HUES64 (cell line): ENCODE measurements at regions not wholly inside any gene's neighbourhood (a gene's known extent, or its start where the extent isn't known, plus 50 kb on each side); places are given as distances from the start of the nearest gene placed in this dataset.

Experiments used
- H3K27ac ChIP-seq: 2 replicates; pipeline ENCODE4 v1.7.0; 2013; ENCODE audit warnings: low read depth, low read length, inconsistent platforms
- H3K27me3 ChIP-seq: 2 replicates; pipeline ENCODE4 v1.6.1; 2013; ENCODE audit warnings: mild to moderate bottlenecking, low read length; ENCODE audit not compliant: insufficient read depth
- H3K36me3 ChIP-seq: 2 replicates; pipeline ENCODE4 v1.6.1; 2013; ENCODE audit warnings: mild to moderate bottlenecking, low read length; ENCODE audit not compliant: insufficient read depth
- H3K4me1 ChIP-seq: 2 replicates; pipeline ENCODE4 v1.6.1; 2013; ENCODE audit warnings: mild to moderate bottlenecking, low read length, moderate library complexity; ENCODE audit not compliant: insufficient read depth
- H3K4me3 ChIP-seq: 2 replicates; pipeline ENCODE4 v1.5.1; 2013; ENCODE audit warnings: mild to moderate bottlenecking, low read length, moderate library complexity
- H3K9ac ChIP-seq: 2 replicates; pipeline ENCODE4 v1.6.1; 2013; ENCODE audit warnings: mild to moderate bottlenecking, low read depth, low read length
- H3K9me3 ChIP-seq: 2 replicates; pipeline ENCODE4 v1.6.1; 2013; ENCODE audit warnings: low read depth, low read length; ENCODE audit not compliant: insufficient read depth
- WGBS: fragments of 150-250, 120-280 bp; methylation state at CpG from one replicate; pipeline ENCODE4 v1.1.7; 2013; ENCODE audit warnings: missing lambda C conversion rate; 5-methylcytosine and 5-hydroxymethylcytosine counted together

DNA sequence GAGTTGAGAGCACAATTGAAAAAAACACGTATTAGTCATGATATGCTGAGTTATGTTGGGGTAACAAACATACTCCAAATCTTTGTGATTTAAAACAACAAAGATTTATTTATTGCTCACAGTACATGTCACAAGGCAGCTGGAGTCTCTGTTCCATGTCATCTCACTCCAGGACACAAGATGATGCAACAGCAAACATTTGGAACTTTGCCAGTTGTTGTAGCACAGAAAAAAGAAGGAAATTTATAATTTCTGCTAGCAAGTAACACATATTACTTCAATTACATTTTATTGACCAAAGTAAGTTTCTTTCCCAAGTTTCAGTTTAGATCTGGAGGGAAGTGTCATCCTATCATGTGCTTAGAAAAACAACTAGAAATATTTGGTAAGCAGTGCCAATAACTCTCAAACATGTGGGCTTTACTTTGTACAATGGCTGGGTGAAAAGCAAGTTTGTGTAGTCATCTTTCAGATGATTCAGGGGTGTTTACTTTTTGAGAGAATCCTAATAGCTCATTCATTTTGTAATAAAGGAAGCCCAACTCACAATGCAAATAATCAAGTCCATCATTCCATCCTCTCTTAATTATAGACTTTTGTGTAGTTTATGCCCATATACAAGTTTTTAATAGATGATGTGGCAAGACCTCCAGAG, 452.3 kb downstream of the ZIC3 start:
- Histone ChIP-seq H3K4me3 (no peak overlapping the region), H3K9ac (no peak overlapping the region), H3K9me3 (no peaks in the 10 kb centered on the region), H3K36me3 (no peaks in the 10 kb centered on the region), H3K4me1 (0 out of 2 replicates have a peak, but pooled peaks cover 9% of the 10 kb centered on the region), H3K27me3 (no peaks in the 10 kb centered on the region), H3K27ac (no peak overlapping the region)
- WGBS = no CpG with 5 or more reads among the region's 1 CpG

DNA sequence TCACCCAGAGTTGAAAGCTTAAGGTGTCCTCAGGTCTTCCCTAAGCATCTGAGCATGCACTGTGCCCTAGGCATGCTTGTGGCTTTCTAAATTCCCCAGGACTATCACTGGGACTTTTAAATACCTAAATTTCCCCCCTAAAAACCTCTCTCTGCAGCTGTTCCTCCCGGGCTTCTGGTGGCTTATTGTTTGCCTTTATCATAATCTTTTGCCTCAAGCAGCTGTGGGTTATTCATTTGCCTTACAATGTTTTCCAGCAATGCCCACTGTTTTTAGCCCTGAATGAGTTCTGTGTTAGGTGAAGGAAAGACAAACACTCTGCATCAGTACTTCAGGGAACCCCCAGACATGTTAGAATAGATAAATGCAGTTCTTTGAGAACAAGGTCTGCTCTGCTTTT, 455.0 kb downstream of the ZIC3 start:
- no peak overlapping the region for H3K27ac ChIP-seq
- no peak overlapping the region for H3K9ac ChIP-seq
- H3K4me3 ChIP-seq = no peak overlapping the region
- 33% methylated on average over 1 of the region's 1 CpG for WGBS
- H3K9me3 ChIP-seq = no peaks in the 10 kb centered on the region
- no peaks in the 10 kb centered on the region for H3K27me3 ChIP-seq
- H3K4me1 ChIP-seq = 0 out of 2 replicates have a peak, but pooled peaks cover 9% of the 10 kb centered on the region
- no peaks in the 10 kb centered on the region for H3K36me3 ChIP-seq

DNA sequence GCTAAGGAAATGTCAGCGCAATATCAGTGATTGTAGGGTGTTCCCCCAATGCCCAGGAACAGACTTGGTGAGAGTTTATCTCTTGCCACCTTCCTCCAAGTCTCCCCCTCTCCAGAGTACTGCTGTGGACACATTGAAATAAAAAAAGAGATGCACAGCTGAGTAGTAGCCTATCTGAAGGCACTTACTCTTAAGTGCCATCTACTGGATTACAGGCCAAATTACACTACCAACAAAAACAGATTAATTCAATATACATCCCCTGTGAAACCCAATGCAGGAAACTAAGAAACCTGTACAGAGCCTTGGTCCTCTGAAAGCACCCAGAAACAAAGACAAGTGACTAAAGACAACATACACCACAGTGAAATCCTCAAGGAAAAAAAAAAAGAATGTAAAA, 460.3 kb downstream of the ZIC3 start:
- Histone ChIP-seq H3K4me3 (no peak overlapping the region), H3K27me3 (no peaks in the 10 kb centered on the region), H3K9me3 (no peaks in the 10 kb centered on the region), H3K36me3 (no peaks in the 10 kb centered on the region), H3K9ac (no peak overlapping the region), H3K4me1 (no peaks in the 10 kb centered on the region), H3K27ac (no peak overlapping the region)
- 88% methylated on average over 1 of the region's 1 CpG for WGBS

DNA sequence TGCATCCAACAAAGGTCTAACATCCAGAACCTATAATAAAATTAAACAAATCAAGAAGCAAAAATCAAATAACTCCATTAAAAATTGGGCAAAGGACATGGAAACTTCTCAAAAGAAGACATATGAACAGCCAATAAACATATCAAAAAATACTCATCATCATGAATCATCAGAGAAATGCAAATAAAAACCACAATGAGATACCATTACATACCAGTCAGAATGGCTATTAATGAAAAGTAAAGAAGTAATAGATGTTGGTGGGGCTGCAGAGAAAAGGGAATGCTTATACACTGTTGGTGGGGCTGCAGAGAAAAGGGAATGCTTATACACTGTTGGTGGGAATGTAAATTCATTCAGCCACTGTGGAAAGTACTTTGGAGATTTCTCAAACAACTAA, 465.8 kb downstream of the ZIC3 start:
- no peaks in the 10 kb centered on the region for H3K27me3 ChIP-seq
- no peak overlapping the region for H3K9ac ChIP-seq
- no peaks in the 10 kb centered on the region for H3K36me3 ChIP-seq
- no peak overlapping the region for H3K27ac ChIP-seq
- H3K9me3 ChIP-seq = no peaks in the 10 kb centered on the region
- H3K4me3 ChIP-seq = no peak overlapping the region
- H3K4me1 ChIP-seq = no peaks in the 10 kb centered on the region

DNA sequence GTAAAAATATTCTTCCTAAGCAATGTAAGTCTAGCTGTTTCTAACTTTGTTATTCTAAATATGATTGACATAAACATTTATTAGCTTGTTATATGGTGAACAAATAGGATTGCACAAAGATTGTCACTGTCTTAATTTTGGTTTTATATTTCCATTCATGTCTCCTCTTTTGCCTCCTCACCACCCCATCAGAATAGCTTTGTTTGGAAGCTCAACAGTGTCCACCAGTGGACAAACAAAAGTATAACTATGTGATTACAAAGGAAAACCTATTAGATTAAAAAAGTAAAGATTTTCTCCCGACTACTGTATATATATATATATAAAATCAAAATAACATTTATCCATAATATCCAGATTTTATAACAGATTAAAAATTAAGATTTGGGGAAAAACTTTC, 468.2 kb downstream of the ZIC3 start:
- WGBS = no CpG with 5 or more reads among the region's 1 CpG
- no peaks in the 10 kb centered on the region for H3K9me3 ChIP-seq
- no peak overlapping the region for H3K9ac ChIP-seq
- no peaks in the 10 kb centered on the region for H3K36me3 ChIP-seq
- H3K4me1 ChIP-seq = no peaks in the 10 kb centered on the region
- no peak overlapping the region for H3K4me3 ChIP-seq
- H3K27ac ChIP-seq = no peak overlapping the region
- H3K27me3 ChIP-seq = no peaks in the 10 kb centered on the region

DNA sequence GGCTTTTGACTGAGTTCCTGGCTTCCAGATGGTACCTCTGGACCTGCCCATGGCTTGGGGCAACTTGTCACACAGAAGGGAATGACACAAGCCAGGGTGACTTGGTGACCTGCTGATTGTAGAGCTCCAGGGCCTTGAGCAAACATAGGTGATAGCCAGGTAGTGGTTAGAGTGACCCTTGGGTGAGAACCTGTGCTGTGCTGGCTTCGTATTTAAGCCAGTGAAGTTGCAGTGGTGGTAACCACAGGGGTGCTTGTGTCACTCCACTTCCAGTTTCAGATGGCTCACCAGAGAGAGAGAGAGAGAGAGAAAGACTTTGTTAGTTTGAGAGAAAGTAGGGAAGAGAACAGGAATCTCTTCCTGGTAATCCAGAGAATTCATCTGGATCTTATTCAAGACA, 471.6 kb downstream of the ZIC3 start:
- H3K36me3 ChIP-seq = no peaks in the 10 kb centered on the region
- 92% methylated on average over 1 of the region's 1 CpG for WGBS
- no peaks in the 10 kb centered on the region for H3K9me3 ChIP-seq
- H3K9ac ChIP-seq = no peak overlapping the region
- H3K4me1 ChIP-seq = no peaks in the 10 kb centered on the region
- H3K27ac ChIP-seq = no peak overlapping the region
- H3K4me3 ChIP-seq = no peak overlapping the region
- no peaks in the 10 kb centered on the region for H3K27me3 ChIP-seq

DNA sequence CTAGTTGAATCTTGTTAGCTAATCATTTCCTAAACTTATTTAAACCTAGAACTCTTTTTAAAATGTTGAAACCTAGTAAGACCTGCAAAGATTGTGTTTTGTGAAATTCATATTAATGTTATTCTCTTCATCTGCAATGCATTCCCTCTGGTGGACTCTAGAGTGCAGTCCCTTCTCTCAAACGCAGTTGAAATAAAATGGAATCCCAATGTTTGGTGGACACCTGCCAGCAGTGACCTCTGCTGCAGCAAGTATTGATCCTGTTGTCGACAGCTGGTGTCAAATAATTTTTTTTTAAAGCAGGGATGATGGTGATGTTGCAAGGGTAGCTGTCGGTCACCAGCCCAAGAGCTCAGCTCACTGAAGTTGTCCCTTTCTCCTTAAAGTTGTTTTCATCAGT, 492.0 kb downstream of the ZIC3 start:
- Histone ChIP-seq H3K27ac (no peak overlapping the region), H3K9ac (no peak overlapping the region), H3K4me3 (no peak overlapping the region), H3K4me1 (no peaks in the 10 kb centered on the region), H3K9me3 (no peaks in the 10 kb centered on the region), H3K27me3 (no peaks in the 10 kb centered on the region), H3K36me3 (no peaks in the 10 kb centered on the region)
- WGBS = 92% methylated on average over 2 of the region's 3 CpGs

DNA sequence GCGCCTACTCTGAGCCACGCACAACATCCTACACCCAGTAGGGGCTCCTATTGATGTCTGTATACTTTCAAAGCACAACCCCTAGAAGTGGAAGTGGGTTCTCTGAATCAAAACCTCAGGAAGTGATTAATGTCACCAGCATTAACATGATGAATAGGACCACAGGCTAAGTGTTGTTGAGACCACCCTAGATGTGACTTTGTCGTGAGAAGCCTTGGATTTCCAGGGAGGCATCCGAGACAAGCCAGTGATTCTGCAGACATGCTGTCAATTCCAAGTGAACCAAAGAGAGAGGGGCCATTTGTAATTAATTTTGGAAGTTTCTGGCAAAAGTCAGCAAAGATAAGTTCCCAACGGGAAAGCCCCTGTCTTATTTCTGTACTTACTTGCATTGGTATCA, 493.0 kb downstream of the ZIC3 start:
- H3K27ac ChIP-seq = no peak overlapping the region
- H3K9me3 ChIP-seq = no peaks in the 10 kb centered on the region
- no peak overlapping the region for H3K4me3 ChIP-seq
- H3K36me3 ChIP-seq = no peaks in the 10 kb centered on the region
- no peaks in the 10 kb centered on the region for H3K4me1 ChIP-seq
- WGBS = 79% methylated on average over 5 of the region's 5 CpGs
- H3K9ac ChIP-seq = no peak overlapping the region
- H3K27me3 ChIP-seq = no peaks in the 10 kb centered on the region

DNA sequence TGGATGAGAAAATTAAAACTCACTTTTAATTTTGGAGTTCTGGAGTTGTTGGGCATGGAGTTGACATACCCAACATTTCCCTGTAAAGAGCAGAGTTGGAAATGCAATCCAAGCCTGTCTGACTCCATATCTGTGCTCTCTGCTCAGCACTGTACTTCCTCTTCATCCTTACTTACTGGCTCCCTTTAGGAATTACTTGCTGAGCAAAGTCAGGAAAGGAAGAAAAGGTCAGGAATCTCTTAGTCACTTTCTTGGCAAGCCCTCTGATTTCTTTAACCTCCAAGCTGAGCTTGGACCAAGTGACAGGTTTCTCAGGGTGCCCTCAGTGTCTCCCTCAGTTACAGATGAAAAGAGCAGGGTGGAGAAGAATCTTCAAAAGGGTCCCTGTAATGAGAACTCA, 501.5 kb downstream of the ZIC3 start:
- Histone ChIP-seq H3K4me3 (no peak overlapping the region), H3K27ac (no peak overlapping the region), H3K9ac (no peak overlapping the region), H3K4me1 (no peaks in the 10 kb centered on the region), H3K27me3 (no peaks in the 10 kb centered on the region), H3K9me3 (no peaks in the 10 kb centered on the region), H3K36me3 (no peaks in the 10 kb centered on the region)

DNA sequence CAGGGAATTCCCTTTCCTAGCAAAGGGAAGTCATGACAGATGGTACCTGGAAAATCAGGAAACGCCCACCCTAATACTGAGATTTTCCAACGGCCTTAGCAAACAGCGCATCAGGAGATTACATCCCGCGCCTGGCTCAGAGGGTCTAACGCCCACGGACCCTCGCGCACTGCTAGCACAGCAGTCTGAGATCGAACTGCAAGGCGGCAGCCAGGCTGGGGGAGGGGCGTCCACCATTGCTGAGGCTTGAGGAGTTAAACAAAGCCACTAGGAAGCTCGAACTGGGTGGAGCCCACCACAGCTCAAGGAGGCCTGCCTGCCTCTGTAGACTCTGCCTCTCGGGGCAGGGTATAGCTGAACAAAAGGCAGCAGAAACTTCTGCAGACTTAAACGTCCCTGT, 507.7 kb downstream of the ZIC3 start:
- Histone ChIP-seq H3K36me3 (no peaks in the 10 kb centered on the region), H3K9ac (no peak overlapping the region), H3K4me3 (no peak overlapping the region), H3K4me1 (no peaks in the 10 kb centered on the region), H3K27me3 (no peaks in the 10 kb centered on the region), H3K27ac (no peak overlapping the region), H3K9me3 (no peaks in the 10 kb centered on the region)
- WGBS = 89% methylated on average over 15 of the region's 15 CpGs

DNA sequence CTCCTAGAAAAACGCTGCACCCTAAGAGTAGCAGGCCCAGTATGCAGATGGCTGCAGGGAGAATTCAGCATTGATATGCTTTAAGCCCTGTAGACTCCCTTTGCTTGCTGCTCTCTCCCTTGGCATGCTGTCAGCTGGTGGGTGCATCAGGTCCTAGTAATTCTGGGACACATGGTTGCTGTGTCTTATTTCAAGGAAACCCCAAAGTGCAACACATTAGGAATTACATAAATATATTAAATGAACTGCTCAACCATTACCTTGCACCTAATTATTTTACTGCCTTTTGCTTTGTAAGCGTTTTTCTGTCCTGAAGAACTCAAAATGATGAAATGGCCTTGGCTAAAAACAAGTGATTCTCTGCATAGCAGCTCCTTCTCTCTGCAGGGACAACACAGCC, 516.3 kb downstream of the ZIC3 start:
- Histone ChIP-seq H3K4me3 (no peak overlapping the region), H3K9ac (no peak overlapping the region), H3K27ac (no peak overlapping the region), H3K4me1 (peaks cover 11% of the 10 kb centered on the region; the same call in 1 of the 2 replicates), H3K27me3 (no peaks in the 10 kb centered on the region), H3K36me3 (no peaks in the 10 kb centered on the region), H3K9me3 (peaks cover 10% of the 10 kb centered on the region; the same call in 1 of the 2 replicates)
- 54% methylated on average over 2 of the region's 2 CpGs for WGBS

DNA sequence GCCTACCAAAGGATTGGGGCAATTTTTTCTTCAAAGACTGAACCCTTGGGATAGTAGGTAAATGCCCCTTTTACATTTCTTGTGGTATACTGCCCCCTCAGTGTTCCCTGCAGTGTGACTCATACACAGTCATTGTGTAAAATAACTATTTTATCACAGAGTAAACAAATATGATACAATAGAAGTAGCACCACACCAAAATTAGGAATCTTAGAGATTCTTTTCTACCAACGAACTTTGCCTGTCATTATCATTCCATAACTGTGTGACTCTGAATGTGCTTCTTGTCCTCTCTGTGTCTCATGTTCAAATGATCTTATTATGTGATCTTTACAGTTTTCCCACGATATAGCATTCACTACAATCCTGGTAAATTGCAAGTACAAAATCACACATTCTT, 517.0 kb downstream of the ZIC3 start:
- Histone ChIP-seq H3K27ac (no peak overlapping the region), H3K36me3 (no peaks in the 10 kb centered on the region), H3K4me1 (peaks cover 11% of the 10 kb centered on the region; the same call in 1 of the 2 replicates), H3K4me3 (no peak overlapping the region), H3K9me3 (peaks cover 10% of the 10 kb centered on the region; the same call in 1 of the 2 replicates), H3K27me3 (no peaks in the 10 kb centered on the region), H3K9ac (no peak overlapping the region)
- WGBS = 89% methylated on average over 2 of the region's 2 CpGs
